Upper lobe of left lung (tissue), 6 donors: ENCODE measurements at regions not wholly inside any gene's neighbourhood (a gene's known extent, or its start where the extent isn't known, plus 50 kb on each side); places are given as distances from the start of the nearest gene placed in this dataset.
"Not testable (repeated sequence)": the region's sequence is repeated elsewhere in the genome, so short reads cannot be mapped to it uniquely, and the experiment has no call there.

ENCODE experiments used
- ATAC-seq, 2 donors: fragments of 200-7000 bp; cut with Tn5 transposase; one replicate each; pipeline ENCODE4 v1.9.1; 2022; ENCODE audit warnings: mild to moderate bottlenecking in 2 of 2, moderate library complexity in 2 of 2; ENCODE audit not compliant: low FRiP score in 2 of 2
- DNase-seq, 2 donors: peaks; one replicate each; pipeline ENCODE4 v3.0.0-alpha.2; 2019 to 2020
- H3K27ac ChIP-seq, 4 donors: fragments of 200-600 bp; sonication (generic); one replicate each; pipeline ENCODE4 v1.5.1; 2016 to 2019
- H3K27me3 ChIP-seq, 4 donors: fragments of 200-600 bp; sonication (generic); one replicate each; pipeline ENCODE4 v1.5.1; 2017 to 2019
- H3K36me3 ChIP-seq, 4 donors: fragments of 200-600 bp; sonication (generic); one replicate each; pipeline ENCODE4 v1.5.1; 2016 to 2019
- H3K4me1 ChIP-seq, 4 donors: fragments of 200-600 bp; sonication (generic); one replicate each; pipeline ENCODE4 v1.5.1; 2018 to 2019
- H3K4me3 ChIP-seq, 4 donors: fragments of 200-600 bp; sonication (generic); one replicate each; pipeline ENCODE4 v1.5.1; 2017 to 2019; ENCODE audit warnings: mild to moderate bottlenecking in 2 of 4, moderate library complexity in 1 of 4
- H3K9me3 ChIP-seq, 4 donors: fragments of 200-600 bp; sonication (generic); one replicate each; pipeline ENCODE4 v1.5.1; 2018 to 2019
- CTCF ChIP-seq, 6 experiments: fragments of 450-650 bp in 4 of 6; fragments of 200-600 bp in 2 of 6; sonication (generic) in 2 of 6; IDR thresholded peaks; one replicate each; pipeline ENCODE4 v1.5.1; 2016 to 2019; ENCODE audit warnings: antibody characterized with exemption in 6 of 6
- EP300 ChIP-seq, 4 donors: sonication (generic); formaldehyde crosslinking; IDR thresholded peaks; one replicate each; pipeline ENCODE4 v1.5.1; 2017; ENCODE audit warnings: antibody characterized with exemption in 4 of 4, control low read depth in 2 of 4
- POLR2A ChIP-seq, 4 donors: fragments of 450-650 bp; IDR thresholded peaks; one replicate each; pipeline ENCODE4 v1.5.1; 2016 to 2017; ENCODE audit warnings: antibody characterized with exemption in 4 of 4, mild to moderate bottlenecking in 2 of 4
- POLR2AphosphoS5 ChIP-seq, 2 donors: sonication (generic); formaldehyde crosslinking; IDR thresholded peaks; one replicate each; pipeline ENCODE4 v1.5.1; 2017; ENCODE audit warnings: antibody characterized with exemption in 2 of 2
- WGBS, 2 donors: methylation state at CpG; one replicate each; pipeline ENCODE4 v1.1.5; 2017 to 2018; 5-methylcytosine and 5-hydroxymethylcytosine counted together
- donor health status: DM: no; HTN: no; CAD: no; lungs with moderate emphysema.
- donor health status: DM: no; HTN: yes; CAD: no; lungs with severe emphysema.

DNA sequence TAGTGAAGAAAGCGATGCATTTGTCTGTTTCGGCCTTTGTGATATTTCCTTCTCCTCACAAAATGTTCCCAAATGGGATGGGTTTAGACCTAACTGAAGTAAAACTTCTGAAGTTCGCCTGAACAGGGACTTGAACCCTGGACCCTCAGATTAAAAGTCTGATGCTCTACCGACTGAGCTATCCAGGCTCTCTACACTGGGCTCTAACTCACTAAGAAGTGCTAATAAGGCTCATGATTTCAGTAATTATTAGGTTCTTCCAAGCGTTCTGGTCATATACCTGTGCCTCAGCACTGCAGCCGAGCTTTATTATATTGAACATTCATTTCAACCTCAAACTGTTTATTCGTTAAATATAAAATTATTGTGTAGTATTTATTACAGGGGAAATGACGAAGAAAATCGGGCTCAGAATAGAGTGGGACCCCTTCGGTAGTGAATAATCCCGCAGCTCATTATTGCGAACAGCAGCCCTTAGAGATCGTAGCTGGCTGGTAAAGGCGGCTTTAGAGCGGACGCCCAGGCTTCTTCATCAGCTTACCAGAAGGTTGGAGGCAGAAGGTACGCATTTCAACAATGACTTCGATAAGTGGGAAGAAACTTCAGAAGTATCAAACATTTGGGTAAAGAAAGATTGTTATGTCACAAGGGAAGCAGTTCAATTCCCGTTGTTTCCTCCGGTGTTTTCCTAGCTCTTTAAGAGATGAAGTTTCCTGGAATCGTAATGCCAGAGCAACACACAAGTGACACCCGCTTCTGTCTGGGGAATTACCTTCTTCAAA, 119.0 kb upstream of the ZNF184 start:
- Histone ChIP-seq H3K27ac (no peak overlapping the region), H3K27me3 (peaks cover 0 to 14% (median 7%) of the 10 kb centered on the region in 4 donors), H3K9me3 (no peaks in the 10 kb centered on the region), H3K4me1 (peaks cover 0 to 6% (median 1%) of the 10 kb centered on the region in 4 donors), H3K36me3 (no peaks in the 10 kb centered on the region), H3K4me3 (no peak overlapping the region)
- TF ChIP-seq CTCF (IDR thresholded peaks at IDR 0.05) (no peak), POLR2A (IDR thresholded peaks at IDR 0.05) (no peak), POLR2AphosphoS5 (IDR thresholded peaks at IDR 0.05) (no peak), EP300 (IDR thresholded peaks at IDR 0.05) (no peak)
- ATAC-seq = no peak
- 11 to 12% methylated on average over 22 of the region's 22 CpGs for WGBS, 2 donors
- no peak for DNase-seq

DNA sequence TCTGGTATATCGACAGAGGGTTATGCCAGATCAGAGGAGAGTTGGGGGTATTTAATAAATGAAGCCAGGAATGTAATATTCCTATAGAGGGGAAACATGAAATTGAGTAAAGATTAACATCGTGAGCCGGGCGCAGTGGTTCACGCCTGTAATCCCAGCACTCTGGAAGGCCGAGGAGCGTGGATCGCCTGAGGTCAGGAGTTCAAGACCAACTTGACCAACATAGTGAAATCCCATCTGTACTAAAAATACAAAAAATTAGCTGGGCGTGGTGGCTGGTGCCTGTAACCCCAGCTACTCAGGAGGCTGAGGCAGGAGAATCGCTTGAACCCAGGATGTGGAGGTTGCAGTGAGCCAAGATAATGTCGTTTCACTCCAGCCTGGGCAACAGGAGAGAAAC, 112.4 kb upstream of the ZNF184 start:
- DNase-seq, H3K4me1 ChIP-seq, ATAC-seq, H3K9me3 ChIP-seq, H3K27ac ChIP-seq, H3K4me3 ChIP-seq, H3K36me3 ChIP-seq, H3K27me3 ChIP-seq: not testable (repeated sequence)
- 81 to 84% methylated on average over 11 of the region's 11 CpGs for WGBS, 2 donors

- Histone ChIP-seq H3K4me3 (no peak overlapping the region), H3K4me1 (no peaks in the 10 kb centered on the region), H3K9me3 (no peaks in the 10 kb centered on the region), H3K27me3 (peaks cover 0 to 5% (median 0%) of the 10 kb centered on the region in 4 donors), H3K27ac (no peak overlapping the region), H3K36me3 (no peaks in the 10 kb centered on the region)
- TF ChIP-seq POLR2AphosphoS5 (IDR thresholded peaks at IDR 0.05) (no peak), CTCF (IDR thresholded peaks at IDR 0.05) (no peak), EP300 (IDR thresholded peaks at IDR 0.05) (no peak), POLR2A (IDR thresholded peaks at IDR 0.05) (no peak)
- DNase-seq = no peak
- WGBS, 2 donors = 87 to 90% methylated on average over 4 of the region's 4 CpGs
- ATAC-seq = no peak
Observed at GRCh38 chr6:27584326-27584725, 111.4 kb upstream of the ZNF184 start.

GRCh38 chr6:27582928-27583725, 110.2 kb upstream of the ZNF184 start:
- Histone ChIP-seq H3K36me3 (no peaks in the 10 kb centered on the region), H3K9me3 (no peaks in the 10 kb centered on the region), H3K27ac (no peak overlapping the region), H3K4me1 (no peaks in the 10 kb centered on the region), H3K27me3 (peaks cover 0 to 5% (median 0%) of the 10 kb centered on the region in 4 donors), H3K4me3 (no peak overlapping the region)
- ATAC-seq = no peak
- WGBS, 2 donors = 14 to 28% methylated on average over 32 of the region's 32 CpGs
- no peak for TF ChIP-seq EP300 (IDR thresholded peaks at IDR 0.05)
- peak in 1 of 2 donors; percentile 14 for DNase-seq

GRCh38 chr6:27579973-27580372, 107.1 kb upstream of the ZNF184 start:
- peaks cover 0 to 5% (median 0%) of the 10 kb centered on the region in 4 donors for H3K27me3 ChIP-seq
- no peak for ATAC-seq

More at GRCh38 chr6:27579973-27580372, 107.1 kb upstream of the ZNF184 start:
- no peak overlapping the region for H3K27ac ChIP-seq
- no peak for TF ChIP-seq POLR2AphosphoS5 (IDR thresholded peaks at IDR 0.05)
- TF ChIP-seq EP300 (IDR thresholded peaks at IDR 0.05) = no peak
- TF ChIP-seq POLR2A (IDR thresholded peaks at IDR 0.05) = no peak
- TF ChIP-seq CTCF (IDR thresholded peaks at IDR 0.05) = no peak
- H3K36me3 ChIP-seq = no peaks in the 10 kb centered on the region
- H3K9me3 ChIP-seq = no peaks in the 10 kb centered on the region
- no peaks in the 10 kb centered on the region for H3K4me1 ChIP-seq
- H3K4me3 ChIP-seq = no peak overlapping the region
- no peak for DNase-seq
- 87 to 88% methylated on average over 2 of the region's 2 CpGs for WGBS, 2 donors
